ENCODE measurements at regions not wholly inside any gene's neighbourhood (a gene's known extent, or its start where the extent isn't known, plus 50 kb on each side); places are given as distances from the start of the nearest gene placed in this dataset.
A peak's percentile ranks its signal among the peaks of the same experiment; 100 is the strongest.
"Not testable (repeated sequence)": the region's sequence is repeated elsewhere in the genome, so short reads cannot be mapped to it uniquely, and the experiment has no call there.

- Mint-ChIP-seq H3K36me3 (ENCODE audit: low read depth, unreplicated experiment) (peaks cover 3% of the 10 kb centered on the region), H3K4me3 (ENCODE audit: unreplicated experiment) (no peak overlapping the region), H3K9me3 (ENCODE audit: unreplicated experiment) (peaks cover 14% of the 10 kb centered on the region), H3K4me1 (ENCODE audit: low read depth, unreplicated experiment) (no peaks in the 10 kb centered on the region), H3K27ac (ENCODE audit: unreplicated experiment) (no peak overlapping the region), H3K27me3 (ENCODE audit: low read depth, unreplicated experiment) (peaks cover 4% of the 10 kb centered on the region)
- H3K4me1 ChIP-seq (ENCODE audit: insufficient read depth, low read length): no peaks in the 10 kb centered on the region
- no peaks in the 10 kb centered on the region for H4K20me1 ChIP-seq (ENCODE audit: insufficient read depth, low read length)
- H3K4me2 ChIP-seq (ENCODE audit: low read length): peak overlapping the region; percentile 81
- H2AFZ ChIP-seq (ENCODE audit: low read depth, low read length): peak overlapping the region; percentile 43
- H3K4me3 ChIP-seq (ENCODE audit: insufficient read depth, low read depth, low read length): no peak overlapping the region
- no peak for FAIRE-seq
- H3K79me2 ChIP-seq (ENCODE audit: insufficient read depth, low read length): no peaks in the 10 kb centered on the region
- H3K9me3 ChIP-seq (ENCODE audit: insufficient read depth, low read depth, low read length): no peaks in the 10 kb centered on the region
- no peaks in the 10 kb centered on the region for H3K27me3 ChIP-seq (ENCODE audit: insufficient read depth, low read length)
- peak overlapping the region; percentile 36 for H3K9ac ChIP-seq (ENCODE audit: low read length)
- no peaks in the 10 kb centered on the region for H3K36me3 ChIP-seq (ENCODE audit: insufficient read depth, low read length)
- DNase-seq (ENCODE audit: low read depth): no peak
- no peak overlapping the region for H3K27ac ChIP-seq (ENCODE audit: low read depth, low read length)
- TF ChIP-seq EZH2 (IDR thresholded peaks at IDR 0.05; ENCODE audit: insufficient read depth, low read length): no peak
- no peak for TF ChIP-seq CTCF (IDR thresholded peaks at IDR 0.05; ENCODE audit: insufficient read depth, low read depth, low read length)
Measured at GRCh38 chr20:30284281-30284905, 973.1 kb upstream of the DEFB115 start.

- Mint-ChIP-seq H3K4me1 (ENCODE audit: low read depth, unreplicated experiment) (no peaks in the 10 kb centered on the region), H3K27ac (ENCODE audit: unreplicated experiment) (no peak overlapping the region), H3K27me3 (ENCODE audit: low read depth, unreplicated experiment) (peaks cover 4% of the 10 kb centered on the region), H3K9me3 (ENCODE audit: unreplicated experiment) (peaks cover 14% of the 10 kb centered on the region), H3K4me3 (ENCODE audit: unreplicated experiment) (no peak overlapping the region), H3K36me3 (ENCODE audit: low read depth, unreplicated experiment) (peaks cover 3% of the 10 kb centered on the region)
- Histone ChIP-seq H3K9me3 (ENCODE audit: insufficient read depth, low read depth, low read length) (no peaks in the 10 kb centered on the region), H3K4me2 (ENCODE audit: low read length) (no peak overlapping the region), H3K27ac (ENCODE audit: low read depth, low read length) (no peak overlapping the region), H3K36me3 (ENCODE audit: insufficient read depth, low read length) (no peaks in the 10 kb centered on the region), H3K9ac (ENCODE audit: low read length) (no peak overlapping the region), H3K4me1 (ENCODE audit: insufficient read depth, low read length) (no peaks in the 10 kb centered on the region), H4K20me1 (ENCODE audit: insufficient read depth, low read length) (no peaks in the 10 kb centered on the region), H3K4me3 (ENCODE audit: insufficient read depth, low read depth, low read length) (no peak overlapping the region), H3K27me3 (ENCODE audit: insufficient read depth, low read length) (no peaks in the 10 kb centered on the region), H2AFZ (ENCODE audit: low read depth, low read length) (no peak overlapping the region), H3K79me2 (ENCODE audit: insufficient read depth, low read length) (no peaks in the 10 kb centered on the region)
- no peak for TF ChIP-seq CTCF (IDR thresholded peaks at IDR 0.05; ENCODE audit: insufficient read depth, low read depth, low read length)
- TF ChIP-seq EZH2 (IDR thresholded peaks at IDR 0.05; ENCODE audit: insufficient read depth, low read length): no peak
- no peak for FAIRE-seq
- no peak for DNase-seq (ENCODE audit: low read depth)
Measured at GRCh38 chr20:30285677-30286076, 971.8 kb upstream of the DEFB115 start.

GRCh38 chr20:30286157-30286556, 971.3 kb upstream of the DEFB115 start:
- no peaks in the 10 kb centered on the region for H4K20me1 ChIP-seq (ENCODE audit: insufficient read depth, low read length)
- H3K9ac ChIP-seq (ENCODE audit: low read length): no peak overlapping the region
- no peak overlapping the region for H3K4me3 ChIP-seq (ENCODE audit: insufficient read depth, low read depth, low read length)
- Mint-ChIP-seq H3K4me3 (ENCODE audit: unreplicated experiment) (no peak overlapping the region), H3K27ac (ENCODE audit: unreplicated experiment) (no peak overlapping the region), H3K27me3 (ENCODE audit: low read depth, unreplicated experiment) (peaks cover 4% of the 10 kb centered on the region), H3K9me3 (ENCODE audit: unreplicated experiment) (peaks cover 14% of the 10 kb centered on the region), H3K36me3 (ENCODE audit: low read depth, unreplicated experiment) (peaks cover 3% of the 10 kb centered on the region), H3K4me1 (ENCODE audit: low read depth, unreplicated experiment) (no peaks in the 10 kb centered on the region)
- FAIRE-seq: no peak
- no peak overlapping the region for H3K4me2 ChIP-seq (ENCODE audit: low read length)
- no peaks in the 10 kb centered on the region for H3K4me1 ChIP-seq (ENCODE audit: insufficient read depth, low read length)
- no peaks in the 10 kb centered on the region for H3K9me3 ChIP-seq (ENCODE audit: insufficient read depth, low read depth, low read length)
- DNase-seq (ENCODE audit: low read depth): no peak
- no peaks in the 10 kb centered on the region for H3K27me3 ChIP-seq (ENCODE audit: insufficient read depth, low read length)
- no peak overlapping the region for H2AFZ ChIP-seq (ENCODE audit: low read depth, low read length)
- H3K36me3 ChIP-seq (ENCODE audit: insufficient read depth, low read length): no peaks in the 10 kb centered on the region
- no peak overlapping the region for H3K27ac ChIP-seq (ENCODE audit: low read depth, low read length)
- TF ChIP-seq CTCF (IDR thresholded peaks at IDR 0.05; ENCODE audit: insufficient read depth, low read depth, low read length) (no peak), EZH2 (IDR thresholded peaks at IDR 0.05; ENCODE audit: insufficient read depth, low read length) (no peak)
- no peaks in the 10 kb centered on the region for H3K79me2 ChIP-seq (ENCODE audit: insufficient read depth, low read length)

GRCh38 chr20:30287459-30287858, 970.0 kb upstream of the DEFB115 start:
- H4K20me1 ChIP-seq (ENCODE audit: insufficient read depth, low read length); H3K27me3 ChIP-seq (ENCODE audit: insufficient read depth, low read length); H3K4me2 ChIP-seq (ENCODE audit: low read length); H3K4me1 Mint-ChIP-seq (ENCODE audit: low read depth, unreplicated experiment); H3K4me3 ChIP-seq (ENCODE audit: insufficient read depth, low read depth, low read length); DNase-seq (ENCODE audit: low read depth); H3K79me2 ChIP-seq (ENCODE audit: insufficient read depth, low read length); H3K36me3 ChIP-seq (ENCODE audit: insufficient read depth, low read length); H3K4me1 ChIP-seq (ENCODE audit: insufficient read depth, low read length); H3K27me3 Mint-ChIP-seq (ENCODE audit: low read depth, unreplicated experiment); H3K4me3 Mint-ChIP-seq (ENCODE audit: unreplicated experiment); H2AFZ ChIP-seq (ENCODE audit: low read depth, low read length); FAIRE-seq; H3K9me3 ChIP-seq (ENCODE audit: insufficient read depth, low read depth, low read length); H3K27ac Mint-ChIP-seq (ENCODE audit: unreplicated experiment); H3K36me3 Mint-ChIP-seq (ENCODE audit: low read depth, unreplicated experiment); H3K9me3 Mint-ChIP-seq (ENCODE audit: unreplicated experiment); H3K27ac ChIP-seq (ENCODE audit: low read depth, low read length); H3K9ac ChIP-seq (ENCODE audit: low read length): not testable (repeated sequence)
